Activated CD8-positive, alpha-beta memory T cell treated with anti-CD3 and anti-CD28 coated beads, Interleukin-2, amount 50 U/mL, for 48 hours (primary cell): ENCODE measurements at regions not wholly inside any gene's neighbourhood (a gene's known extent, or its start where the extent isn't known, plus 50 kb on each side); places are given as distances from the start of the nearest gene placed in this dataset.
"Not testable (repeated sequence)": the region's sequence is repeated elsewhere in the genome, so short reads cannot be mapped to it uniquely, and the experiment has no call there.

ENCODE experiments used
- DNase-seq: peaks from one replicate; pipeline ENCODE4 v3.0.0-alpha.2; 2020

DNA sequence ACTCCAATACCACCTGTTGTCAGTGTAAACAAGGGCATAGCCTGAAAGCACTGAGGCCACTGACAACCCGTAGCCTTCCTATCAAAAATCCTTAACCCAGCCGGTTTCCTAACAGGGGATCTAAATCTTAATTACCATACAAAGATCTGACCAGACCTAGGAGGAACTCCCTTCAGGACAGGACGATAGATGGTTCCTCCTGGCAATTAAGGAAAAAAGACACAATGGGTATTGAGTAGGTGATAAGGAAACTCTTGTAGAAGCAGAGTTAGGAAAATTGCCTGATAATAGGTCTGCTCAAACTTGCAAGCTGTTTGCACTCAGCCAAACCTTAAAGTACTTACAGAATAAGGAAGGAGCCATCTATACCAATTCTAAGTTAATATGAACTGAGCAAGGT lies 1517.3 kb upstream of the RAG2 start:
- DNase-seq = not testable (repeated sequence)

DNA sequence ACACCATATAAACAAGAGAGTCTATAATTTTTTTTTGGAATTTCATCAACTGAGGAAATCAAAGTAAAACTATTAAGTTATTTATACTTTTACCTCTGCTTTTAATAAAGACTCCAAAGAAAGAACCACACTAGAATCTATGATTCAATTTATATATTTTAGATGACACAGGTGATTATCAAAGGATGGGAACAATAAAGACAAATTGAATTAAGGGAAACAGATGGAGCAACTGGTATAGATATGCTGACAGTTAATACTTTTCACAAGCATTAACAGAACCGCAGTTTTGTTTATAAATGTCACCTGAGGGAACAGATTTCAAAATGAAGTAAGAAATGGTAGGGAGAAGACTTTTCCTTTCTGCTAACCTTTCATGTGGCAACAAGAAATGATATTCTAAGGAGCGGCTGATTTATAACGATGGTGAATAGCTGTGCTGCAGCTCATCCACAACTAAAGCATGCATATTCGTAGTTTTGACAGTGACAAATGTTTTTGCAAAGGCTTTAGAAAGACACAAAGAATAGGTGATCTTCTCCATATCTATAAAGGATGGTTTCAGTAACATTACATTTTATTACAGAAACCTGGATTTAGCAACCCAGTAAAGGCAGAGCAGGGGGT lies 1502.9 kb upstream of the RAG2 start:
- DNase-seq = no peak

DNA sequence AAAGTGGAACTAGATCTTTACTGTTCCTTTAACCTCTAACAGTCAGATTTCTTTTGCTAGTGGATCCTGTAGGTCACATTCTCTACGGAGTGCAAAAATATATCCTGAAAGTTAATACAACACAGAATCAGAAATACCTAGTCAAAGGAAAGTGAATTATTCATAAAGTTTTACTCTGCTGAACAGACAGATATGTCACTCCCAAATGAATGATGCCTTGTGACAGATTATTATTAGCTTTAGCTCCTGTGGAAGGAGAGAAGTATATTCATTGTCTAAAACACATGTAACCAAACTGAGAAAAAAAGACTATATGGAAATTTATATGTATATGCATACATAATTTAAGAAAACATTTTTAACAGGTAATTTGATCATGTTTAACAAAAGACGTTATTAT lies 1497.2 kb upstream of the RAG2 start:
- DNase-seq = no peak

- no peak for DNase-seq
Measured at GRCh38 chr11:38089726-38090125, 1491.7 kb upstream of the RAG2 start.

- no peak for DNase-seq
Measured at GRCh38 chr11:38060920-38061319, 1462.9 kb upstream of the RAG2 start.

- DNase-seq = no peak
Measured at GRCh38 chr11:38060136-38060535, 1462.1 kb upstream of the RAG2 start.

GRCh38 chr11:38046571-38047135 lies 1448.6 kb upstream of the RAG2 start:
- no peak for DNase-seq

DNA sequence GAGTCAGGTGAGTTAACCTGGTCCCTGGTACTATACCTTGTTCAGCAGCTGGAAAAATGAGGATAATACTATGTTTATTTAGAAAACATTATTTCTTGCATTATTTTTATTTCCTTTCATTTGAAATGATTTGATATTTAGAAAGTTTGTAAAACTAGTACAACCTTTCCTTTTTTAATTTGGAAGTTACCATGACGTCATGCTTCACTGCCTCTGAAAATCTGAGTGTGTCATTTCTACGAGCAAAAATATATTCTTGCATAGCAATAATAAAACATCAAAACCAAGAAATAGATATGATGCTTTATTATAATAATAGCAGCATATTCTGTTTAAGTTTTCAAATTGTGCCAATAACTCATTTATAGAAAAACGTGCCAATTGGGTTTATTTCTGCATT lies 1445.0 kb upstream of the RAG2 start:
- DNase-seq = no peak

- DNase-seq = no peak
Measured at GRCh38 chr11:38038777-38039176, 1440.7 kb upstream of the RAG2 start.

- no peak for DNase-seq
Measured at GRCh38 chr11:38019072-38019775, 1421.2 kb upstream of the RAG2 start.

DNA sequence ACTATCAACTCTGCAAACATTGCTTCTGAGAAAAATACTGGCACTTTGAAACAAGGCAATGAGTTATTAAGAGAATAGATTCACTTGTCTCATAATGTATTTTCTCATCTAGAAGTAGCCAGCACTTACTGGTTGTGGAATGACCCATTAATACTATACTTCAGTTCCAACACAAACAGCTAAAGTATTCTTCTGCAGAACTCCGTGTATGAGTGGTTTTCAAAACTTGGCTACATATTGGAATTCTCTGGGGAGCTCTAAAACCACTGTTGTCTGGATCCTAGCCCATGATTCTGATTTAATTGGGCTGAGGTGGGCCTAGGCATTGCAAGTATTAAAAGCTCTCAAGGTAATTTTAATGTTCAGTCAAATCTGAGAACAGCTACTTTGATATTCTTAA lies 1416.4 kb upstream of the RAG2 start:
- DNase-seq = no peak

DNA sequence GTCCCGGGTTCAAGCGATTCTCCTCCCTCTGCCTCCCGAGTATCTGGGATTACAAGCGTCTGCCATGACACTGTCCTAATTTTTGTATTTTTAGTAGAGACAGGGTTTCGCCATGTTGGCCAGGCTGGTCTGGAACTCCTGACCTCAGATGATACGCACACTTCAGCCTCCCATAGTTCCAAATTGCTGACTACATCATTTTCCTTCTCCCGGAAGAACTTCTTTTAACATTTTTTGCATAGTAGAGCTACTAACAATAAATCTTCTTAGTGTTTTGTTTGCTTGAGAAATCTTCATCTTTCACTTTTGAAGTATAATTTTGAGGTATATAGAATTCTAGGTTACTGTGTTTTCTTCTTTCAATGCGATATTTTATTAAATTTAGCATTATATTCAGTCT lies 1415.1 kb upstream of the RAG2 start:
- no peak for DNase-seq

DNA sequence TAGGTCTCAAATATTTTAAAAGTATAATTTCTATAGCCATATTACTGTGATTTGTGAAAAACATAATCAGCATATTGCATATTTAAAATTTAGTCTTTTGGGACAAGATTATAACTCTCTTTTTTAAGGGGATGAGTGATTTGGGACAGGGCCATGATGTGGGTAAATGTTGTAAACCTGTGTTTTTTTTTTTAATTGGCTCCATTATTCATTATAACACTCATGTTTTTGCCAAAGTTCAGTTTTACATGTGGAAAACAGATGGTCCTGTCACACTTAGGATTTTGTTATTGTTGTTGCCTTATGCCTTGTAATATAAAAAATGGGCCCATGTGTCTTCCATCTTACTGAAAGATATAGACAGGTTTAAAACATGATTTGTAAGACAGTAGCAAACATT lies 1413.5 kb upstream of the RAG2 start:
- DNase-seq = no peak

DNA sequence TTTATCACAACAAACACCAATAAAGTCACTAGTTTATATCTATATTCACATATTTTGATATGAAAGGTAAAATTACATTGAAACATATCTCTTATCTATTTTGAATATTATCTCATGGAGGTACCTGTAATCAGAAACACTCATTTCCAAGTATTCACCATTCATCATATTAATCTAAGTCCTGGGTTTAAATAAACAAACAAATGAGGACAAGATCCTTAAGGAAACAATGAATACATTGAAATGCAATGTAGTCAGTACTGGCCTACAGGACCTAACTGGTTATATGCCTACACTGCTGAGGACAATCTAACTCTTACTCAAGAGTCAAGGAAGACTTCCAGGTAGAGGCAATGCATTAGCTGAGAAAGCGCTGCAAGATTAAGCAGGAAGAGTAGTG lies 1411.9 kb upstream of the RAG2 start:
- DNase-seq = no peak

DNA sequence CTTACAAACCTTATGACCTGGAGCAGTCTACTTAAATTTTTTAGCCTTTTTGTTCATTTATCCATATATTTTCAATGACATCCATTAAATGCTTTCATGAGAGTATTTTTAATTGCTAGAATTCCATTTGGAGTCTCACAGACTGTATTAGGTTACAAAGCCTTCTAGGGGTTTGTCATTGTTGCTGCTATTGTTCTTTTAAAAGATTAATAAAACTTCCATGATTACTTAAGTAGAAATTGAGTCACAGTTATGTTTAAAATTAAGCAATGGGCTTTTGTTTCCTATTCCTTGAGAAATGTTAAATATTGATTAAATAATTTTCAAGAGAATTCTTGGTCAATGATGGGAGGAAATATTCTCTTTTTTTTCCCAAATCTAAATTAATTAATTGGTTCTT lies 1408.4 kb upstream of the RAG2 start:
- DNase-seq = no peak

DNA sequence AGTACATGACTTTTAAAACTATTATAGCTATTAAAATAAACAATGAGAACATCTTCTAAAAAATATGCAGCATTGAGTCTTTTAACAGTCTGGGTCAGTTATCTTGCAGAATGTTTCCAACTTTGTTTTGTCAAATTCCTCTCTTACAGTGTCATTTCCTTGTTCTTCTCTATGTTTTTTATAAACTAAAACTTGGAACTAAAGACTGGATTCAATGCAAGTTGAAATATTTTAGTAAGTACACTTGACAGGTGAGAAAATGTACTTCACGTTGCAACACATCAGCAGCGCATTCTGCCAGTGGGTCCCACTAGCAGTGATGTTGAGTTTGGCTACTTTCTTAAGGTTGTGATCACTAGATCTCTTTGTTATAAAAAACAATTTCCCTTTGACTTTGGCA lies 1407.6 kb upstream of the RAG2 start:
- no peak for DNase-seq

GRCh38 chr11:37999171-37999570 lies 1401.1 kb upstream of the RAG2 start:
- DNase-seq = no peak

DNA sequence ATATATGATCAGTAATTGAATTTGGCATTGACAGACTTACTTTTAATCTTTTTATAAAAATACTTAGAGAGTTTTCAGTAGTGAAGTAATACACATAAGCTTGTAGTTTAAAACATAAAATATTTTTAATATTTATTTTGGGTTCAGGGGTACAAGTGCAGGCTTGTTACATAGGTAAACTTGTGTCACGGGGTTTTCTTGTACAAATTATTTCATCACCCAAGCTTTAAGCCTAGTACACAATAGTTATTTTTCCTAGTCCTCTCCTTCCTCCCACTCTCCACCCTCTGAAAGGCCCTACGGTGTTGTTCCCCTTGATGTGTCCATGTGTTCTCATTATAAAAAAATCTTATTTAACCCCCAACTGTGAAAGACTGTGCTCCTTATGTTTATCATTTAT lies 1397.8 kb upstream of the RAG2 start:
- no peak for DNase-seq

DNA sequence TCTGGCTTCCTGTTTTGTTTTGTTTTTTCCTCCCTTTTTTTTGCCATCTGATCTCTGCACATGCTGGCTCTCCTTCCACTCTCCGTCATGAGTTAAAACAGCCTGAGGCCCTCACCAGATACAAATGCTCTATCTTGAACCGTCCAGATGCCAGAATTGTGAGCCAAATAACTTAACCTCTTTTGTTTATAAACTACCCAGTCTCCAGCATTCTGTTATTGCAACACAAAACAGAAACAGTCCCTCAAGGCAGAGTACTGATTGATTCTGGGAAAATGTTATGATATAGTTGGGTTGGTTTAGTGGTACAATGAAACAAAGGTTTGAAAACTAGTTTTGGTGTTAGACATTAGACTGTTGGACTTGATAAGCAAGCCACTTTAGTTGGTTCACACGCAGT lies 1390.0 kb upstream of the RAG2 start:
- DNase-seq = no peak

DNA sequence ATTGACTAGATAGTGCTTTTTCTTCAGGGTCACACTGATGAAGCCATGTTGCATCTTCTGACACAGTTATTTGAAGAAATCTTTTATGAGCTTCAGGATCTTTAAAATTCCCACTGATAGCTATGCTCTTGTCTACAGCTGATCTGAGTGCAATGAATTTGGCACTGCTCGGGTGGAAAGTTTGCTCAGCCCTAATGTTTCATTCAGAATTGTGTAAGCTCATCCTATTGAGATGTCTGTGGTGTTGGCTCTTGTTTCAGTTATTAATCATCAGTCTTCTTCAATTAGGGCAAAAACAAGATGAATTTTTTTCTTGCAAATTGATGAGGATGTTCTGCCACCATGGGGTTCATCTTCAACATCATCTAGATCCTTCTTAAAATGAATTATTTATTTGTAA lies 1387.0 kb upstream of the RAG2 start:
- no peak for DNase-seq

GRCh38 chr11:37978647-37979046 lies 1380.6 kb upstream of the RAG2 start:
- DNase-seq = no peak

DNA sequence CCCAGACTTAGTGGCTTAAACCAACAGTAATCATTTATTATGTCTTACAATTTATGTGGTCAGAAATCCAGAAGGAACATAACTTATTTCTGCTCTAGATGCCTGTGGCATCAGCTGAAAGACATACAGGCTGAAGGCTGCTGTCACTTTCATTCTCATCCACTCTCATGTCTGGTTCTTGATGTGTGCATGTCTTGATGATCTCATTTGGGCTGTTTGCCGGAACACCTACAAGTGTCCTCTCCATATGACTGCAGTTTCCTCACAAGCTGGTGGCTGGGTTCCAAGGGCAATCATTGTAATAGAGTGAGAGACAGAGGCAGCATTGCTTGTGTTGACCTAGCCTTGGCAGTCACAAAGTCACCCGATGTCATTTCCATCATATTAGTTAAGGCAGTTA lies 1375.9 kb upstream of the RAG2 start:
- DNase-seq = no peak

DNA sequence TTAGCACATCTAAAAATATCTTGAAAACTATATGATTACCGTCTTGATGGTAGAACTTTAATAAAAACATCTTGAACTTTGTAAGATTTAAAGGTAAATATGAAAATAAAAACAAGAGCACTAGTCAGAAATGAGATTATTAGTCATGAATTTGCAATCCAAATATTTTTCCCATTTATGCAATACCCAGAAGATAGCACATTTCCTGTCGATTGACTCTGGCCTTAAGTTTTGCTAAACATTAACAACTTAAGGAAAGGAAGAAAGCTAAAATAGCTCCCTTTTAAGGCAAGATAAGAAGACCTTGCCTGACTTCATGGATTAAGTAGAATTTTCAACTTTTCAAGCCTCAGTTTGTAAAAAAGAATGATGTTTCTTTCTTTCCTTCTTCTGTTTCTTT lies 1374.7 kb upstream of the RAG2 start:
- no peak for DNase-seq

DNA sequence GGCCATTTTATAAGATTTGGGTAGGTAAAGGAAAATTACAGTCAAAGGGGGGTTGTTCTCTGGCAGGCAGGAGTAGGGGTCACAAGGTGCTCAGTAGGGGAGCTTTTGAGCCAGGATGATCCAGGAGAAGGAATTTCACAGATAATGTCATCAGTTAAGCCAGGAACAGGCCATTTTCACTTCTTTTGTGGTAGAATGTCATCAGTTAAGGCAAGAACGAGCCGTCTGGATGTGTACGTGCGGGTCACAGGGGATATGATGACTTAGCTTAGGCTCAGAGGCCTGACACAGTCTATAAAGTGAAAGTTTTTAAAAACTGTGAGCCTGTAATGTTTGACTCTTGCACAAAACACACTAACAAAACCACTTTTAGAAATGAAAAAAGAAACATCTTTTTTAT lies 1371.3 kb upstream of the RAG2 start:
- DNase-seq = not testable (repeated sequence)

- no peak for DNase-seq
Measured at GRCh38 chr11:37968148-37968547, 1370.1 kb upstream of the RAG2 start.
